ENCODE measurements at regions not wholly inside any gene's neighbourhood (a gene's known extent, or its start where the extent isn't known, plus 50 kb on each side); places are given as distances from the start of the nearest gene placed in this dataset.

DNA sequence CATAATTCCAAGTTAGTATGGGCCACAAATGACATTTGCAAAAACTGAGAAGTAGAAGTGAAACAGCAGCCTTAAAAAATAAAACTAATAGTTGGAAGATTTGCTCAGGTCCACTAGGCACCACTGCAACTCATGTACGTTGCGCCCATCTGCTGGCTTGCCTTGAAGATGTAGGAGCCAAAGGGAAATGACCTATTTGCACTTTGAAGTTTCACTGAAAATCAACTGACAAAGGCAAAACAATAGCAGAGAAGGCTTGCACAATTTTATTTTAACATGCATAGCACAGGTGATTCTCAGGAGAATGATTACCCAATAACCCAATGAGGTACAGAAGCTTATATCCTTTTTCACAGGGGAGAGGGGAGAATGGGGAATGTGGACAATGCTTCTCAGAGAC is 170.1 kb upstream of the USP25 start:
- Mint-ChIP-seq H3K36me3 (ENCODE audit: unreplicated experiment) (no peaks in the 10 kb centered on the region), H3K9me3 (ENCODE audit: unreplicated experiment) (no peaks in the 10 kb centered on the region), H3K27me3 (ENCODE audit: unreplicated experiment) (peaks cover 18% of the 10 kb centered on the region), H3K4me3 (ENCODE audit: unreplicated experiment) (no peak overlapping the region), H3K27ac (ENCODE audit: unreplicated experiment) (no peak overlapping the region), H3K4me1 (ENCODE audit: unreplicated experiment) (no peaks in the 10 kb centered on the region)
- DNase-seq (ENCODE audit: extremely low spot score, unreplicated experiment): no peak
- TF ChIP-seq, protein P1, sequence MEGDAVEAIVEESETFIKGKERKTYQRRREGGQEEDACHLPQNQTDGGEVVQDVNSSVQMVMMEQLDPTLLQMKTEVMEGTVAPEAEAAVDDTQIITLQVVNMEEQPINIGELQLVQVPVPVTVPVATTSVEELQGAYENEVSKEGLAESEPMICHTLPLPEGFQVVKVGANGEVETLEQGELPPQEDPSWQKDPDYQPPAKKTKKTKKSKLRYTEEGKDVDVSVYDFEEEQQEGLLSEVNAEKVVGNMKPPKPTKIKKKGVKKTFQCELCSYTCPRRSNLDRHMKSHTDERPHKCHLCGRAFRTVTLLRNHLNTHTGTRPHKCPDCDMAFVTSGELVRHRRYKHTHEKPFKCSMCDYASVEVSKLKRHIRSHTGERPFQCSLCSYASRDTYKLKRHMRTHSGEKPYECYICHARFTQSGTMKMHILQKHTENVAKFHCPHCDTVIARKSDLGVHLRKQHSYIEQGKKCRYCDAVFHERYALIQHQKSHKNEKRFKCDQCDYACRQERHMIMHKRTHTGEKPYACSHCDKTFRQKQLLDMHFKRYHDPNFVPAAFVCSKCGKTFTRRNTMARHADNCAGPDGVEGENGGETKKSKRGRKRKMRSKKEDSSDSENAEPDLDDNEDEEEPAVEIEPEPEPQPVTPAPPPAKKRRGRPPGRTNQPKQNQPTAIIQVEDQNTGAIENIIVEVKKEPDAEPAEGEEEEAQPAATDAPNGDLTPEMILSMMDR (IDR thresholded peaks at IDR 0.05): no peak

DNA sequence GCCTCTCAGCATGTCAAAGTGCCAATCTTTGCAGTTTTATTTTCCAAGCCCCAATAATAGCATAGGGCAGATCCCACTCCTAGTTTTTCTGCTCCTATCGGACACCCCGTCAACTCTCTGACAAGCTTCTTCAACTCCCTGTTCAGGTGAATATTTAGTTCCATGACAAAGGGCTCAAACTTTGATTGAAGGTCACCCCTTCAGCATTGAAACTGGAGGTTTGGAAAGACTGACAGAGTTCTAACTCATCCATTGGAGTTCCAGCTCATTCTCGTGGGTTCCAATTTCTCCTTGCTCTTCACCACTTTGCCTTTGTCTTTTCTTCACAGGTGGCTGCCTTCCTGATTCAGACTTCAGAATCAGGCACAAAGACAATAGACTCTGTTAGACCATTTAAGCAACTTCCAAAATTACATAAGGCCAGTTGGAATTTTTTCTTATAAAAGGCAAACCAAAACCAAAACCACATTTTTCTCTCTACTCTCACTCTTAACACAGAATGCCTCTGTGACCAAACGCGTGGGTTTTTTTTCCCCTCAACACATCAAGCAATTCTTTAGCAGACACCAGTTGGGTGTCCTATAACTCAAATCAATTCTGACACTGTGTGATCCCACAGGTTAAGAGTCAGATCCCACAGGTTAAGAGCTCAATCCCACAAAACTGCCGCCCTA is 169.3 kb upstream of the USP25 start:
- Mint-ChIP-seq H3K4me1 (ENCODE audit: unreplicated experiment) (no peaks in the 10 kb centered on the region), H3K27me3 (ENCODE audit: unreplicated experiment) (peaks cover 18% of the 10 kb centered on the region), H3K4me3 (ENCODE audit: unreplicated experiment) (no peak overlapping the region), H3K27ac (ENCODE audit: unreplicated experiment) (no peak overlapping the region), H3K36me3 (ENCODE audit: unreplicated experiment) (no peaks in the 10 kb centered on the region), H3K9me3 (ENCODE audit: unreplicated experiment) (no peaks in the 10 kb centered on the region)
- DNase-seq (ENCODE audit: extremely low spot score, unreplicated experiment): no peak
- TF ChIP-seq, protein P1 (IDR thresholded peaks at IDR 0.05): no peak

DNA sequence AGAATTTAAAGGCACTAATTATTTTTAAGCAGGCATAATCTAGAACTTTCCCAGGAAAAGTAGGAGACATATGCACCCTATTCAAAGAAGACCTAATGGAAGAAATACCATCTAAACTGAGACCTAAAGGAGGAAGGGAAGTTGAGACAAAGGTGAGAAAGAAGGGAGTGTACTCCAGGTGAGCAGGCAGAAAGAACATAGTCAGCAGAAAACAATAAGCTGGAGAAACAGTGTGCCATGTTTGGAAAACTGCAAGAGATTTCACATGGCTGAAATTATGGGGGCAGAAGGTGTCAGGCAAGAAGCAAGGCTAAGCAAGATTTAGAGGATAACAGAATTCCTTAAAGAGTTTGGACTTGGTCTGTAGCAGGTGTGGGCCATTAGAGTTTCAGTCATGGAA is 167.0 kb upstream of the USP25 start:
- peaks cover 4% of the 10 kb centered on the region for H3K4me1 Mint-ChIP-seq (ENCODE audit: unreplicated experiment)
- no peak overlapping the region for H3K4me3 Mint-ChIP-seq (ENCODE audit: unreplicated experiment)
- no peaks in the 10 kb centered on the region for H3K9me3 Mint-ChIP-seq (ENCODE audit: unreplicated experiment)
- H3K27me3 Mint-ChIP-seq (ENCODE audit: unreplicated experiment): peaks cover 24% of the 10 kb centered on the region
- no peaks in the 10 kb centered on the region for H3K36me3 Mint-ChIP-seq (ENCODE audit: unreplicated experiment)
- H3K27ac Mint-ChIP-seq (ENCODE audit: unreplicated experiment): no peak overlapping the region
- TF ChIP-seq, protein P1 (IDR thresholded peaks at IDR 0.05): no peak
- no peak for DNase-seq (ENCODE audit: extremely low spot score, unreplicated experiment)

DNA sequence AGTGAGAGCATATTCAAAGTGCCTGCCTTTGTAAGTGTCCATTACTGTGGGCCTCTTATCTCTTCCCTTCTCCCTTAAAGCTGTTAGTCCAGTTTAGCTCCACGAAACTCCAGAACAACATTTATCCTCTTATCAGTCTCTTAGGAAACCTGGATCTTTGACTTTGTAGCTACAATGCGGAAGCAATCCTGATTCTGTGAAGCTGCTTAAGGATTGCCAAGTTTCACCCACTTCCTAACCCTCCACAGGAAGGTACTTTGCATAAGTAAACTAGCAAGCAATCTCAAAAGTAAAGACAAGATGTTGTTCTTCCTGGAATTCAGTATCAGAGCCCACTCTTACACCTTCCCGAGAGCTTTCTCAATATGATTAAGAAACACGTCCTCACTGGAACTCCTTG is 164.9 kb upstream of the USP25 start:
- Mint-ChIP-seq H3K27ac (ENCODE audit: unreplicated experiment) (no peak overlapping the region), H3K4me1 (ENCODE audit: unreplicated experiment) (peaks cover 4% of the 10 kb centered on the region)
- TF ChIP-seq, protein P1 (IDR thresholded peaks at IDR 0.05): no peak

DNA sequence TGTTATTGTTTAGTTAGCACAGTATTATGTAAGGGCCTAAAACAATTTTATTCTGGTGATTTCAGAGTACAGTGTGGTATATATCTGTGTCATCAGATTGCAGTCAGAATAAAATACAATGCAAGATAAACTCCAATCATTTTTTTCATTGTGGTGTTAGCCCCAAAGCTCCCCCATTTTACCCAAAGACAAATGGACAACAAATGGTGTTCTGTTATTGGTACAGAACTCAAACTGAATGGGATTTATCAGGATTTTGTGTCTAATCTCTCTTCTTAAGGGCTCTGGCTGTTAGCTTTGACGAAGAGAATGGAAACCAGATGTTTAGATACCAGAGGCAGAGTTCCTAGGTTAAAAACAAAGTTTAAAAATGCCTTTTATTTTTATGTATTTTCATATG is 163.1 kb upstream of the USP25 start:
- Mint-ChIP-seq H3K27me3 (ENCODE audit: unreplicated experiment) (peaks cover 38% of the 10 kb centered on the region), H3K4me3 (ENCODE audit: unreplicated experiment) (no peak overlapping the region), H3K4me1 (ENCODE audit: unreplicated experiment) (peaks cover 4% of the 10 kb centered on the region), H3K36me3 (ENCODE audit: unreplicated experiment) (no peaks in the 10 kb centered on the region), H3K27ac (ENCODE audit: unreplicated experiment) (no peak overlapping the region), H3K9me3 (ENCODE audit: unreplicated experiment) (no peaks in the 10 kb centered on the region)
- no peak for DNase-seq (ENCODE audit: extremely low spot score, unreplicated experiment)
- TF ChIP-seq, protein P1 (IDR thresholded peaks at IDR 0.05): no peak

More for the DNA sequence above, 164.9 kb upstream of the USP25 start:
- Mint-ChIP-seq H3K36me3 (ENCODE audit: unreplicated experiment) (no peaks in the 10 kb centered on the region), H3K4me3 (ENCODE audit: unreplicated experiment) (no peak overlapping the region), H3K9me3 (ENCODE audit: unreplicated experiment) (no peaks in the 10 kb centered on the region), H3K27me3 (ENCODE audit: unreplicated experiment) (peaks cover 40% of the 10 kb centered on the region)
- no peak for DNase-seq (ENCODE audit: extremely low spot score, unreplicated experiment)
